22Rv1 (cell line): ENCODE measurements at regions not wholly inside any gene's neighbourhood (a gene's known extent, or its start where the extent isn't known, plus 50 kb on each side); places are given as distances from the start of the nearest gene placed in this dataset.

Experiments used
- H3K27ac ChIP-seq: fragments of 450-650 bp; 2 replicates; pipeline ENCODE4 v1.5.1; 2017
- CTCF ChIP-seq: fragments of 450-650 bp; IDR thresholded peaks from 2 replicates; pipeline ENCODE4 v1.5.1; 2017; ENCODE audit warnings: mild to moderate bottlenecking
- ZFX ChIP-seq: fragments of 450-650 bp; IDR thresholded peaks from 2 replicates; pipeline ENCODE4 v1.6.1; 2017; ENCODE audit warnings: antibody characterized with exemption, borderline replicate concordance

GRCh38 chr18:38843291-38843690, 1277.7 kb upstream of the CELF4 start:
- H3K27ac ChIP-seq = no peak overlapping the region
- TF ChIP-seq ZFX (no peak), CTCF (no peak)

- TF ChIP-seq ZFX (no peak), CTCF (no peak)
- H3K27ac ChIP-seq = no peak overlapping the region
These were observed 1260.6 kb upstream of the CELF4 start for GRCh38 chr18:38826247-38826646.

GRCh38 chr18:38811209-38811608, 1245.6 kb upstream of the CELF4 start:
- no peak for TF ChIP-seq ZFX
- no peak for TF ChIP-seq CTCF
- H3K27ac ChIP-seq = no peak overlapping the region

GRCh38 chr18:38810789-38811188, 1245.2 kb upstream of the CELF4 start:
- TF ChIP-seq ZFX (no peak), CTCF (no peak)

GRCh38 chr18:38807915-38808314, 1242.3 kb upstream of the CELF4 start:
- H3K27ac ChIP-seq = no peak overlapping the region
- no peak for TF ChIP-seq CTCF
- no peak for TF ChIP-seq ZFX

More at GRCh38 chr18:38810789-38811188, 1245.2 kb upstream of the CELF4 start:
- H3K27ac ChIP-seq = no peak overlapping the region

- no peak for TF ChIP-seq ZFX
- TF ChIP-seq CTCF = no peak
- no peak overlapping the region for H3K27ac ChIP-seq
These were observed 1239.7 kb upstream of the CELF4 start for GRCh38 chr18:38805256-38805655.

- no peak overlapping the region for H3K27ac ChIP-seq
These were observed 1236.0 kb upstream of the CELF4 start for GRCh38 chr18:38801640-38802039.

More at GRCh38 chr18:38801640-38802039, 1236.0 kb upstream of the CELF4 start:
- TF ChIP-seq ZFX = no peak
- TF ChIP-seq CTCF = no peak
